H9 (cell line): ENCODE measurements at regions not wholly inside any gene's neighbourhood (a gene's known extent, or its start where the extent isn't known, plus 50 kb on each side); places are given as distances from the start of the nearest gene placed in this dataset.

Experiments
- DNase-seq: peaks from one replicate; pipeline ENCODE4 v3.0.0-alpha.2; 2017
- H2AFZ ChIP-seq: one replicate; pipeline ENCODE4 v1.6.1; 2013; ENCODE audit warnings: mild to moderate bottlenecking, low read length, control low read depth, moderate library complexity
- H2AK5ac ChIP-seq: 2 replicates; pipeline ENCODE4 v1.6.1; 2013; ENCODE audit warnings: low read length, control low read depth, mixed read lengths; ENCODE audit not compliant: insufficient read length
- H2BK120ac ChIP-seq: one replicate; pipeline ENCODE4 v1.6.1; 2013; ENCODE audit warnings: low read depth, mild to moderate bottlenecking, low read length, control low read depth, inconsistent platforms; ENCODE audit not compliant: poor library complexity, severe bottlenecking
- H2BK12ac ChIP-seq: 2 replicates; pipeline ENCODE4 v1.6.1; 2013; ENCODE audit warnings: low read length, control low read depth, mixed read lengths, low read depth; ENCODE audit not compliant: insufficient read length
- H2BK15ac ChIP-seq: 2 replicates; pipeline ENCODE4 v1.6.1; 2013; ENCODE audit warnings: low read depth, low read length, control low read depth
- H2BK20ac ChIP-seq: one replicate; pipeline ENCODE4 v1.6.1; 2013; ENCODE audit warnings: low read depth, mild to moderate bottlenecking, low read length, control low read depth, inconsistent platforms; ENCODE audit not compliant: poor library complexity, severe bottlenecking
- H2BK5ac ChIP-seq: 2 replicates; pipeline ENCODE4 v1.6.1; 2013; ENCODE audit warnings: low read length, control low read depth, mixed read lengths; ENCODE audit not compliant: insufficient read length
- H3K14ac ChIP-seq: 2 replicates; pipeline ENCODE4 v1.6.1; 2013; ENCODE audit warnings: low read length, control low read depth; ENCODE audit not compliant: insufficient read depth
- H3K18ac ChIP-seq: 2 replicates; pipeline ENCODE4 v1.6.1; 2013; ENCODE audit warnings: low read depth, mild to moderate bottlenecking, mixed read lengths, low read length, control low read depth; ENCODE audit not compliant: insufficient read length
- H3K23ac ChIP-seq: 2 replicates; pipeline ENCODE4 v1.6.1; 2013; ENCODE audit warnings: low read length, control low read depth, mixed read lengths, low read depth; ENCODE audit not compliant: insufficient read length
- H3K23me2 ChIP-seq: 2 replicates; pipeline ENCODE4 v1.6.1; 2013; ENCODE audit warnings: low read depth, mild to moderate bottlenecking, mixed read lengths, low read length, control low read depth; ENCODE audit not compliant: insufficient read length, poor library complexity, severe bottlenecking
- H3K27ac ChIP-seq: 2 replicates; pipeline ENCODE4 v1.5.1; 2013; ENCODE audit warnings: low read length, control low read depth, mixed read lengths, low read depth; ENCODE audit not compliant: insufficient read length
- H3K27me3 ChIP-seq: 2 replicates; pipeline ENCODE4 v1.6.1; 2013; ENCODE audit warnings: low read length, control low read depth, inconsistent platforms; ENCODE audit not compliant: insufficient read depth
- H3K4ac ChIP-seq: 2 replicates; pipeline ENCODE4 v1.6.1; 2013; ENCODE audit warnings: low read depth, mild to moderate bottlenecking, control low read depth, inconsistent platforms, low read length, moderate library complexity
- H3K4me1 ChIP-seq: 2 replicates; pipeline ENCODE4 v1.6.1; 2013; ENCODE audit warnings: low read length, control low read depth, inconsistent platforms; ENCODE audit not compliant: insufficient read depth
- H3K4me2 ChIP-seq: 2 replicates; pipeline ENCODE4 v1.6.1; 2013; ENCODE audit warnings: low read length, control low read depth, mixed read lengths; ENCODE audit not compliant: insufficient read length, insufficient read depth
- H3K56ac ChIP-seq: 2 replicates; pipeline ENCODE4 v1.6.1; 2013; ENCODE audit warnings: low read depth, mild to moderate bottlenecking, mixed read lengths, low read length, control low read depth; ENCODE audit not compliant: insufficient read length
- H3K79me1 ChIP-seq: 2 replicates; pipeline ENCODE4 v1.6.1; 2013; ENCODE audit warnings: low read depth, mild to moderate bottlenecking, moderate library complexity, low read length, control low read depth, inconsistent platforms; ENCODE audit not compliant: insufficient read depth, poor library complexity, severe bottlenecking
- H3K79me2 ChIP-seq: 2 replicates; pipeline ENCODE4 v1.6.1; 2013; ENCODE audit warnings: low read length, control low read depth, inconsistent platforms; ENCODE audit not compliant: insufficient read depth
- H3K9ac ChIP-seq: 2 replicates; pipeline ENCODE4 v1.6.1; 2013; ENCODE audit warnings: low read length, control low read depth, mixed read lengths; ENCODE audit not compliant: insufficient read length; ENCODE audit errors: extremely low read depth
- H3K9me3 ChIP-seq: one replicate; pipeline ENCODE4 v1.6.1; 2013; ENCODE audit warnings: low read depth, low read length, inconsistent platforms; ENCODE audit not compliant: control insufficient read depth
- H3T11ph ChIP-seq: one replicate; pipeline ENCODE4 v1.6.1; 2013; ENCODE audit warnings: mild to moderate bottlenecking, low read length, control low read depth, inconsistent platforms
- H4K20me1 ChIP-seq: one replicate; pipeline ENCODE4 v1.6.1; 2013; ENCODE audit not compliant: control insufficient read depth, insufficient read length, insufficient read depth
- H4K5ac ChIP-seq: 2 replicates; pipeline ENCODE4 v1.6.1; 2013; ENCODE audit warnings: low read depth, mild to moderate bottlenecking, mixed read lengths, low read length, control low read depth; ENCODE audit not compliant: insufficient read length
- H4K8ac ChIP-seq: replicated peaks from 2 replicates; pipeline ENCODE4 v1.6.1; 2013; ENCODE audit warnings: low read length, control low read depth, mixed read lengths, low read depth; ENCODE audit not compliant: insufficient read length
- H4K91ac ChIP-seq: 2 replicates; pipeline ENCODE4 v1.6.1; 2013; ENCODE audit warnings: low read depth, mild to moderate bottlenecking, moderate library complexity, mixed read lengths, low read length, control low read depth; ENCODE audit not compliant: insufficient read length
- H3K27ac Mint-ChIP-seq, 3 experiments: 2 replicates in 2 of 3; 3 replicates in 1 of 3; pipeline ENCODE4 v1.8.0; 2020 to 2021; ENCODE audit warnings: mixed read lengths in 3 of 3, mild to moderate bottlenecking in 1 of 3, moderate library complexity in 1 of 3
- H3K27me3 Mint-ChIP-seq: 2 replicates; pipeline ENCODE4 v1.8.0; 2021; ENCODE audit warnings: low read depth, mild to moderate bottlenecking, moderate library complexity, mixed read lengths
- H3K36me3 Mint-ChIP-seq, 3 experiments: 2 replicates in 2 of 3; 3 replicates in 1 of 3; pipeline ENCODE4 v1.8.0; 2020 to 2021; ENCODE audit warnings: low read depth in 3 of 3, mixed read lengths in 3 of 3; ENCODE audit not compliant: insufficient read depth in 1 of 3
- H3K4me1 Mint-ChIP-seq, 2 experiments: 2 replicates each; pipeline ENCODE4 v1.8.0; 2020; ENCODE audit warnings: mixed read lengths in 2 of 2
- H3K4me3 Mint-ChIP-seq, 2 experiments: 2 replicates in 1 of 2; 3 replicates in 1 of 2; pipeline ENCODE4 v1.8.0; 2020 to 2021; ENCODE audit warnings: mild to moderate bottlenecking in 2 of 2, mixed read lengths in 2 of 2, moderate library complexity in 1 of 2
- H3K9me3 Mint-ChIP-seq, 2 experiments: 2 replicates in 1 of 2; 3 replicates in 1 of 2; pipeline ENCODE4 v1.8.0; 2020; ENCODE audit warnings: mild to moderate bottlenecking in 2 of 2, mixed read lengths in 2 of 2, moderate library complexity in 1 of 2
- CTCF ChIP-seq: fragments of 200-600 bp; sonication (generic); conservative IDR thresholded peaks from 3 replicates; pipeline ENCODE4 v1.8.0; 2021; ENCODE audit warnings: antibody characterized with exemption, mild to moderate bottlenecking
- WGBS: extraction: QIAGEN DNeasy Blood & Tissue Kit; methylation state at CpG from one replicate; pipeline ENCODE4 v1.1.7; 2013; ENCODE audit warnings: missing lambda C conversion rate, low lambda C conversion rate, mixed read lengths; ENCODE audit not compliant: insufficient read length; ENCODE audit errors: extremely low coverage; 5-methylcytosine and 5-hydroxymethylcytosine counted together

- DNase-seq: no peak
- Histone ChIP-seq H4K5ac (no peak overlapping the region), H2BK5ac (no peak overlapping the region), H3K23me2 (no peaks in the 10 kb centered on the region), H3K27me3 (no peaks in the 10 kb centered on the region), H3K9me3 (no peaks in the 10 kb centered on the region), H2BK120ac (no peak overlapping the region), H3T11ph (no peak overlapping the region), H4K8ac (no peak overlapping the region), H3K9ac (no peak overlapping the region), H3K27ac (no peak overlapping the region), H3K79me1 (no peaks in the 10 kb centered on the region), H3K4me2 (no peak overlapping the region), H2BK20ac (no peak overlapping the region), H2AK5ac (no peak overlapping the region), H3K18ac (no peak overlapping the region), H2BK12ac (no peak overlapping the region), H3K23ac (no peak overlapping the region), H4K91ac (no peak overlapping the region), H3K79me2 (no peaks in the 10 kb centered on the region), H2BK15ac (no peak overlapping the region), H3K14ac (no peak overlapping the region), H2AFZ (no peak overlapping the region), H3K4me1 (no peaks in the 10 kb centered on the region), H3K56ac (no peak overlapping the region), H4K20me1 (no peaks in the 10 kb centered on the region), H3K4ac (no peak overlapping the region)
- no CpG with 5 or more reads among the region's 1 CpG for WGBS
- no peak overlapping the region for H3K4me3 Mint-ChIP-seq
- no peak for TF ChIP-seq CTCF
- H3K27me3 Mint-ChIP-seq: peaks cover 16% of the 10 kb centered on the region
- H3K9me3 Mint-ChIP-seq: no peaks in the 10 kb centered on the region
- no peaks in the 10 kb centered on the region for H3K36me3 Mint-ChIP-seq
- H3K4me1 Mint-ChIP-seq: peaks cover 0 to 2% of the 10 kb centered on the region in 2 experiments; a peak in 1 of 4 replicates
- no peak overlapping the region for H3K27ac Mint-ChIP-seq
These were observed 154.5 kb upstream of the CLEC14A start for GRCh38 chr14:38410442-38410841.
